Endothelial cell (in vitro differentiated cells): ENCODE measurements at regions not wholly inside any gene's neighbourhood (a gene's known extent, or its start where the extent isn't known, plus 50 kb on each side); places are given as distances from the start of the nearest gene placed in this dataset.
"Not testable (repeated sequence)": the region's sequence is repeated elsewhere in the genome, so short reads cannot be mapped to it uniquely, and the experiment has no call there.

Source experiments
- DNase-seq: peaks from one replicate; pipeline ENCODE4 v3.0.0; 2021; ENCODE audit warnings: low spot score
- H3K27ac Mint-ChIP-seq: one replicate; pipeline ENCODE4 v1.8.0; 2021; ENCODE audit warnings: mixed read lengths, inconsistent platforms; ENCODE audit not compliant: unreplicated experiment
- H3K27me3 Mint-ChIP-seq: one replicate; pipeline ENCODE4 v1.8.0; 2021; ENCODE audit warnings: mild to moderate bottlenecking, moderate library complexity, mixed read lengths, inconsistent platforms; ENCODE audit not compliant: unreplicated experiment
- H3K36me3 Mint-ChIP-seq: one replicate; pipeline ENCODE4 v1.8.0; 2021; ENCODE audit warnings: mild to moderate bottlenecking, low read depth, mixed read lengths, inconsistent platforms; ENCODE audit not compliant: unreplicated experiment
- H3K4me1 Mint-ChIP-seq: one replicate; pipeline ENCODE4 v1.8.0; 2021; ENCODE audit warnings: mild to moderate bottlenecking, mixed read lengths, inconsistent platforms; ENCODE audit not compliant: unreplicated experiment
- H3K4me3 Mint-ChIP-seq: one replicate; pipeline ENCODE4 v1.8.0; 2021; ENCODE audit warnings: mild to moderate bottlenecking, mixed read lengths, inconsistent platforms; ENCODE audit not compliant: unreplicated experiment
- H3K9me3 Mint-ChIP-seq: one replicate; pipeline ENCODE4 v1.8.0; 2021; ENCODE audit warnings: mixed read lengths, inconsistent platforms; ENCODE audit not compliant: unreplicated experiment
- CTCF ChIP-seq: fragments of 200-600 bp; sonication (generic); IDR thresholded peaks from one replicate; pipeline ENCODE4 v1.5.0; 2021; ENCODE audit warnings: antibody characterized with exemption; ENCODE audit not compliant: unreplicated experiment

GRCh38 chr3:152677491-152677890, 157.4 kb upstream of the P2RY1 start:
- Mint-ChIP-seq H3K4me1 (no peaks in the 10 kb centered on the region), H3K27ac (no peak overlapping the region), H3K36me3 (no peaks in the 10 kb centered on the region), H3K9me3 (no peaks in the 10 kb centered on the region), H3K27me3 (no peaks in the 10 kb centered on the region), H3K4me3 (no peak overlapping the region)
- DNase-seq, result no peak
- TF ChIP-seq CTCF, result no peak

GRCh38 chr3:152682477-152682876, 152.5 kb upstream of the P2RY1 start:
- TF ChIP-seq CTCF, result no peak
- Mint-ChIP-seq H3K9me3 (no peaks in the 10 kb centered on the region), H3K36me3 (no peaks in the 10 kb centered on the region), H3K27ac (no peak overlapping the region), H3K27me3 (peaks cover 2% of the 10 kb centered on the region), H3K4me3 (no peak overlapping the region), H3K4me1 (no peaks in the 10 kb centered on the region)
- no peak for DNase-seq

DNA sequence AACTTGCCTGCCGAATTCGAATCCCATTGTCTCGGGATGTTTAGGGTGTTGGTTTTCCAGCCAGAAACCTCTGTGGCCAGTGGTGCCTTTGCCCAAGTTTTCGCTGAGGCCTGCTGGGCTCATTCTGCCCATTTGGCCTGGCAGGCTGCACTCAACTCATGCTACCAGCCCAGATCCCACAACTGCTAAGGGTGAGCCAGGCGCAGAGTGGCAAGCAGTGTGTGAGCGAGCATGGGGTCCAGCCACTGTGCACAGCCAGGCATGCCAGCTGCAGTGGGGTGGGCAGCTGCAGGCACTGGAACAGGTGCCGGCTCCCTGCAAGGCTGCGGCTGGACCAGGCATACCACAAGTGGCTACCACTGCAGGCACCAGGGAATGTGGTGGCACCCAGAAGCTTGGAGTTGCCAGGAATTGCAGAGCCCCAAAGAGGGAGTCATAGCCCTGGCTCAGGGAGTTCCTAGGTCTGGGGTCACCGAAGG, 151.4 kb upstream of the P2RY1 start:
- Mint-ChIP-seq H3K27me3 (peaks cover 2% of the 10 kb centered on the region), H3K9me3 (no peaks in the 10 kb centered on the region), H3K27ac (no peak overlapping the region), H3K36me3 (no peaks in the 10 kb centered on the region), H3K4me3 (no peak overlapping the region), H3K4me1 (no peaks in the 10 kb centered on the region)
- TF ChIP-seq CTCF, result no peak
- no peak for DNase-seq

DNA sequence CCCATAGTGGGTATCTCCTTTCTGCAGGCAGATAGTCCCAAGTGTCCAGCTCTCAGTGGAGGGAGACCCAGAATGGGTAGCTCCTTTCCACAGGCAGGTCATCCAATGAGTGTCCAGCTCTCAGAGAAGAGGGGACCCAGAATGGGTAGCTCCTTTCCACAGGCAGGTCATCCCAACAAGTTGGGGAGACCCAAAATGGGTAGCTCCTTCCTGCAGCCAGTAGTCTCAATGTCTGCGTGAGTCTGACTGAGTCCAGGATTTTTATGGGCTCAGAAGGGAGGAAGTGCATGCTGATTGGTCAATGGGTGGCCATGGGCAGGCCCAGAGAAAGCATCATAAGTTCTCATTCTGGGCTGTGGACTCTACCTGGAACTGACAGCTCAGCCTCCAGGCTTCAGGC, 150.7 kb upstream of the P2RY1 start:
- Mint-ChIP-seq H3K36me3 (no peaks in the 10 kb centered on the region), H3K4me3 (no peak overlapping the region), H3K27me3 (peaks cover 2% of the 10 kb centered on the region), H3K27ac (no peak overlapping the region), H3K4me1 (no peaks in the 10 kb centered on the region), H3K9me3 (no peaks in the 10 kb centered on the region)
- no peak for DNase-seq
- no peak for TF ChIP-seq CTCF

GRCh38 chr3:152688313-152688712, 146.6 kb upstream of the P2RY1 start:
- H3K36me3 Mint-ChIP-seq, result no peaks in the 10 kb centered on the region
- no peaks in the 10 kb centered on the region for H3K9me3 Mint-ChIP-seq
- peaks cover 2% of the 10 kb centered on the region for H3K27me3 Mint-ChIP-seq
- no peak overlapping the region for H3K27ac Mint-ChIP-seq
- H3K4me1 Mint-ChIP-seq, result no peaks in the 10 kb centered on the region
- no peak for TF ChIP-seq CTCF
- H3K4me3 Mint-ChIP-seq, result no peak overlapping the region
- DNase-seq, result no peak

DNA sequence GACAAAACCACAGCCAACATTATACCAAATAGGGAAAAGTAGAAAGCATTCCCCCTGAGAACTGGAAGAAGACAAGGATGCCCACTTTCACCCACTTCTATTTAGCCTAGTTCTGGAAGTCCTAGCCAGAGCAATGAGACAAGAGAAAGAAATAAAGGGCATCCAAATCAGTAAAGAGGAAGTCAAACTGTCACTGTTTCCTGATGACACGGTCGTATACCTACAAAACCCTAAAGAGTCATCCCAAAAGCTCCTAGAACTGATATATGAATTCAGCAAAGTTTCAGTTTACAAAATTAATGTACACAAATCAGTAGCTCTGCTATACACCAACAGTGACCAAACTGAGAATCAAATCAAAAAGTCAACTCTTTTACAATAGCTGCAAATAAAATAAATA, 142.6 kb upstream of the P2RY1 start:
- H3K4me1 Mint-ChIP-seq, DNase-seq, H3K9me3 Mint-ChIP-seq, H3K4me3 Mint-ChIP-seq, H3K36me3 Mint-ChIP-seq, H3K27ac Mint-ChIP-seq, H3K27me3 Mint-ChIP-seq: not testable (repeated sequence)

DNA sequence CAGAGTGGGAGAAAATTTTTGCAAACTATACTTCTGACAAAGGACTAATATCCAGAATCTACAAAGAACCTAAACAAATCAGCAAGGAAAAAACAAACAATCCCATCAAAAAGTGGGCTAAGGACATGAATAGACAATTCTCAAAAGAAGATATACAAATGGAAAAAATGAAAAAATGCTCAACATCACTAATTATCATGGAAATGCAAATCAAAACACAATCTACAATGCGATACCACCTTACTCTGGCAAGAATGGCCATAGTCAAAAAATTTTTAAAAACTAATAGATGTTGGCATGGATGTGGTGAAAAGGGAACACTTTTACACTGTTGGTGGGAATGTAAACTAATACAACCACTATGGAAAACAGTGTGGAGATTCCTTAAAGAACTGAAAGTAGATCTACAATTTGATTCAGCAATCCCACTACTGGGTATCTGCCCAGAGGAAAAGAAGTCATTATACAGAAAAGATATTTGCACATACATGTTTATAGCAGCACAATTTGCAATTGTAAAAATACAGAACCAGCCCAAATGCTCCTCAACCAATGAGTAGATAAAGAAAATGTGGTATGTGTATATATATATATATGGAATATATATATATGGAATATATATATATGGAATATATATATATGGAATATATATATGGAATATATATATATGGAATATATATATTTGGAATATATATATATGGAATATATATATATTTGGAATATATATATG, 141.2 kb upstream of the P2RY1 start:
- not testable (repeated sequence) for H3K27me3 Mint-ChIP-seq, H3K4me1 Mint-ChIP-seq, H3K36me3 Mint-ChIP-seq, H3K4me3 Mint-ChIP-seq, H3K9me3 Mint-ChIP-seq, DNase-seq, H3K27ac Mint-ChIP-seq
